H1 (cell line): ENCODE measurements at regions not wholly inside any gene's neighbourhood (a gene's known extent, or its start where the extent isn't known, plus 50 kb on each side); places are given as distances from the start of the nearest gene placed in this dataset.

Experiments
- CTCF ChIA-PET: fragments of 300-600 bp; sonication (Branson Sonifier 250); formaldehyde crosslinking; loops from one replicate; lab custom pipeline; 2021; ENCODE audit not compliant: partially characterized antibody; lab: Charles Lee
- POLR2A ChIA-PET: fragments of 300-600 bp; sonication (Branson Sonifier 250); formaldehyde crosslinking; loops from one replicate; lab custom pipeline; 2021; ENCODE audit warnings: inconsistent platforms; ENCODE audit not compliant: partially characterized antibody; lab: Charles Lee
- DNase-seq, 2 experiments: peaks; one replicate each; pipeline versions ENCODE4 v3.0.0 to v3.0.0-alpha.2; 2010 to 2022; ENCODE audit warnings: low spot score in 2 of 2, low read depth in 1 of 2, mixed read lengths in 1 of 2
- FAIRE-seq: peaks from 2 replicates; lab custom pipeline; 2011; peaks lifted over from hg19 to GRCh38; lab: Jason Lieb, UNC
- H2AFZ ChIP-seq: 2 replicates; pipeline ENCODE4 v1.8.1; 2012; ENCODE audit warnings: low read length, inconsistent platforms
- H2AK5ac ChIP-seq: 2 replicates; pipeline ENCODE4 v1.6.1; 2013; ENCODE audit warnings: low read depth, low read length
- H2BK120ac ChIP-seq: replicated peaks from 2 replicates; pipeline ENCODE3; 2013; ENCODE audit warnings: low read depth, low read length, inconsistent platforms
- H2BK12ac ChIP-seq: 2 replicates; pipeline ENCODE4 v1.6.1; 2013; ENCODE audit warnings: low read depth, low read length
- H2BK15ac ChIP-seq: 2 replicates; pipeline ENCODE4 v1.6.1; 2013; ENCODE audit warnings: low read length
- H2BK20ac ChIP-seq: 2 replicates; pipeline ENCODE4 v1.6.1; 2013; ENCODE audit warnings: low read length
- H2BK5ac ChIP-seq: 2 replicates; pipeline ENCODE4 v1.6.1; 2013; ENCODE audit warnings: low read depth, low read length
- H3K14ac ChIP-seq: 2 replicates; pipeline ENCODE4 v1.6.1; 2013; ENCODE audit warnings: inconsistent platforms; ENCODE audit not compliant: insufficient read length
- H3K18ac ChIP-seq: 2 replicates; pipeline ENCODE4 v1.6.1; 2013; ENCODE audit warnings: low read length; ENCODE audit errors: extremely low read depth
- H3K23ac ChIP-seq: 2 replicates; pipeline ENCODE4 v1.6.1; 2013; ENCODE audit warnings: inconsistent platforms; ENCODE audit not compliant: insufficient read length
- H3K23me2 ChIP-seq: 2 replicates; pipeline ENCODE4 v1.6.1; 2013; ENCODE audit warnings: low read depth, low read length
- H3K27ac ChIP-seq: 2 replicates; pipeline ENCODE4 v1.6.1; 2011; ENCODE audit warnings: low read depth, low read length, inconsistent platforms
- H3K27me3 ChIP-seq, 4 experiments: replicated peaks in 1 of 4; 1 replicate in 1 of 4; 2 replicates in 3 of 4; pipeline versions ENCODE4 v1.6.1 to v1.8.1; 2011 to 2013; ENCODE audit warnings: low read length in 3 of 4, mild to moderate bottlenecking in 3 of 4, inconsistent platforms in 2 of 4, mixed read lengths in 2 of 4, moderate library complexity in 1 of 4; ENCODE audit not compliant: control insufficient read depth in 3 of 4, insufficient read depth in 3 of 4; ENCODE audit errors: extremely low read depth in 1 of 4
- H3K36me3 ChIP-seq, 4 experiments: 2 replicates each; pipeline versions ENCODE4 v1.6.1 to v1.8.1; 2011 to 2013; ENCODE audit warnings: mild to moderate bottlenecking in 4 of 4, low read length in 3 of 4, moderate library complexity in 2 of 4, control low read depth in 1 of 4, inconsistent platforms in 1 of 4; ENCODE audit not compliant: insufficient read depth in 4 of 4, control insufficient read depth in 2 of 4
- H3K4ac ChIP-seq: replicated peaks from 2 replicates; pipeline ENCODE3; 2013; ENCODE audit warnings: low read length, low read depth, mixed read lengths, inconsistent platforms; ENCODE audit not compliant: insufficient read length
- H3K4me1 ChIP-seq, 4 experiments: replicated peaks in 1 of 4; 1 replicate in 1 of 4; 2 replicates in 3 of 4; pipeline versions ENCODE4 v1.6.1 to v1.8.1; 2011 to 2013; ENCODE audit warnings: low read length in 3 of 4, inconsistent platforms in 2 of 4, mixed read lengths in 1 of 4; ENCODE audit not compliant: insufficient read depth in 4 of 4, control insufficient read depth in 3 of 4
- H3K4me2 ChIP-seq, 2 experiments: 2 replicates each; pipeline versions ENCODE4 v1.6.1 to v1.8.1; 2011 to 2013; ENCODE audit warnings: low read depth in 2 of 2, low read length in 2 of 2, control low read depth in 1 of 2, inconsistent platforms in 1 of 2, mild to moderate bottlenecking in 1 of 2; ENCODE audit not compliant: insufficient read depth in 1 of 2
- H3K4me3 ChIP-seq, 4 experiments: fragments of 200-600, 300-600 bp in 1 of 4; sonication (generic), shearing (Covaris generic), sonication (Bioruptor Twin) in 1 of 4; 2 replicates each; pipeline versions ENCODE4 v1.5.1 to v1.8.1; 2011 to 2016; ENCODE audit warnings: low read length in 4 of 4, low read depth in 3 of 4, control low read depth in 2 of 4, inconsistent platforms in 2 of 4, mild to moderate bottlenecking in 2 of 4, mixed read lengths in 1 of 4, moderate library complexity in 1 of 4; ENCODE audit not compliant: insufficient read depth in 2 of 4; ENCODE audit errors: extremely low read depth in 1 of 4
- H3K56ac ChIP-seq: replicated peaks from 2 replicates; pipeline ENCODE3; 2013; ENCODE audit warnings: low read depth, mild to moderate bottlenecking, mixed read lengths, low read length, inconsistent platforms; ENCODE audit not compliant: insufficient read length
- H3K79me1 ChIP-seq: 2 replicates; pipeline ENCODE4 v1.6.1; 2013; ENCODE audit warnings: low read depth, low read length, control low read depth
- H3K79me2 ChIP-seq, 2 experiments: 2 replicates each; pipeline versions ENCODE4 v1.6.1 to v1.8.1; 2012 to 2013; ENCODE audit warnings: low read length in 2 of 2, mild to moderate bottlenecking in 2 of 2, inconsistent platforms in 1 of 2; ENCODE audit not compliant: insufficient read depth in 2 of 2, control insufficient read depth in 1 of 2
- H3K9ac ChIP-seq, 4 experiments: replicated peaks in 1 of 4; 1 replicate in 1 of 4; 2 replicates in 3 of 4; pipeline versions ENCODE4 v1.6.1 to v1.8.1; 2011 to 2013; ENCODE audit warnings: low read depth in 3 of 4, low read length in 3 of 4, control low read depth in 2 of 4, mild to moderate bottlenecking in 2 of 4, moderate library complexity in 2 of 4, inconsistent platforms in 1 of 4; ENCODE audit errors: extremely low read depth in 1 of 4
- H3K9me3 ChIP-seq, 2 experiments: 2 replicates each; pipeline versions ENCODE4 v1.6.1 to v1.8.1; 2012 to 2013; ENCODE audit warnings: mild to moderate bottlenecking in 2 of 2, moderate library complexity in 2 of 2, control low read depth in 1 of 2, inconsistent platforms in 1 of 2, low read depth in 1 of 2, low read length in 1 of 2, mixed read lengths in 1 of 2; ENCODE audit not compliant: insufficient read depth in 2 of 2
- H4K20me1 ChIP-seq, 2 experiments: replicated peaks in 1 of 2; 2 replicates each; pipeline versions ENCODE3 to v1.8.1; 2011 to 2013; ENCODE audit warnings: inconsistent platforms in 2 of 2, low read length in 2 of 2, mild to moderate bottlenecking in 1 of 2; ENCODE audit not compliant: insufficient read depth in 2 of 2, control insufficient read depth in 1 of 2
- H4K5ac ChIP-seq: 2 replicates; pipeline ENCODE4 v1.6.1; 2013; ENCODE audit warnings: low read length, low read depth, mixed read lengths, inconsistent platforms; ENCODE audit not compliant: insufficient read length
- H4K8ac ChIP-seq: 2 replicates; pipeline ENCODE4 v1.8.0; 2013; ENCODE audit warnings: mild to moderate bottlenecking, moderate library complexity, low read length, inconsistent platforms; ENCODE audit not compliant: insufficient read depth; ENCODE audit errors: extremely low read depth
- H4K91ac ChIP-seq: replicated peaks from 2 replicates; pipeline ENCODE3; 2013; ENCODE audit warnings: low read length, mixed read lengths, inconsistent platforms; ENCODE audit not compliant: insufficient read length
- BACH1 ChIP-seq: IDR thresholded peaks from 2 replicates; pipeline ENCODE4 v1.6.1; 2012; ENCODE audit warnings: low read length, improper control_type of control experiment
- BCL11A ChIP-seq, 2 experiments: IDR thresholded peaks; one replicate each; pipeline ENCODE4 v1.6.1; 2011; ENCODE audit warnings: low read depth in 2 of 2, low read length in 2 of 2, mild to moderate bottlenecking in 2 of 2
- CBX5 ChIP-seq: fragments of 300-800, 300-1000 bp; sonication (generic); IDR thresholded peaks from 2 replicates; pipeline ENCODE4 v1.7.1; 2016; ENCODE audit warnings: antibody characterized with exemption, low read length, low read depth
- CBX8 ChIP-seq: fragments of 300-800, 300-1000 bp; sonication (generic); IDR thresholded peaks from 2 replicates; pipeline ENCODE4 v1.7.1; 2016; ENCODE audit warnings: low read depth, low read length, borderline replicate concordance
- EGR1 ChIP-seq: IDR thresholded peaks from 2 replicates; pipeline ENCODE4 v1.6.1; 2011; ENCODE audit warnings: low read depth, low read length, borderline replicate concordance
- FOSL1 ChIP-seq: IDR thresholded peaks from 2 replicates; pipeline ENCODE4 v1.6.1; 2011; ENCODE audit warnings: mild to moderate bottlenecking, low read depth, low read length, moderate library complexity; ENCODE audit not compliant: insufficient read depth
- HDAC2 ChIP-seq, 2 experiments: fragments of 300-600 bp in 1 of 2; sonication (generic) in 1 of 2; IDR thresholded peaks; 2 replicates each; pipeline ENCODE4 v1.6.1; 2011 to 2012; ENCODE audit warnings: low read depth in 2 of 2, low read length in 2 of 2, mild to moderate bottlenecking in 2 of 2, moderate library complexity in 2 of 2, borderline replicate concordance in 1 of 2, inconsistent platforms in 1 of 2
- JUND ChIP-seq: IDR thresholded peaks from 2 replicates; pipeline ENCODE4 v1.6.1; 2011; ENCODE audit warnings: mild to moderate bottlenecking, improper control_type of control experiment, low read length
- KDM1A ChIP-seq: fragments of 200-600, 300-600 bp; sonication (generic); IDR thresholded peaks from 2 replicates; pipeline ENCODE4 v1.7.1; 2016; ENCODE audit warnings: mild to moderate bottlenecking, low read length, borderline replicate concordance
- RNF2 ChIP-seq: fragments of 200-900, 300-1000 bp; sonication (generic); IDR thresholded peaks from 2 replicates; pipeline ENCODE4 v1.7.1; 2016; ENCODE audit warnings: borderline replicate concordance, low read depth, mild to moderate bottlenecking, antibody characterized with exemption, low read length; ENCODE audit not compliant: poor library complexity, severe bottlenecking; ENCODE audit errors: missing control alignments
- SIN3A ChIP-seq, 2 experiments: IDR thresholded peaks in 1 of 2; conservative IDR thresholded peaks in 1 of 2; 2 replicates each; pipeline ENCODE4 v1.6.1; 2011 to 2012; ENCODE audit warnings: low read length in 2 of 2, improper control_type of control experiment in 1 of 2, low read depth in 1 of 2, mild to moderate bottlenecking in 1 of 2
- SP1 ChIP-seq: IDR thresholded peaks from 2 replicates; pipeline ENCODE4 v1.6.1; 2011; ENCODE audit warnings: low read depth, low read length
- SP2 ChIP-seq: IDR thresholded peaks from 2 replicates; pipeline ENCODE4 v1.6.1; 2012; ENCODE audit warnings: mild to moderate bottlenecking, low read length, inconsistent platforms
- SP4 ChIP-seq: IDR thresholded peaks from 2 replicates; pipeline ENCODE4 v1.6.1; 2012; ENCODE audit warnings: low read length, inconsistent platforms
- WGBS, 2 experiments: shearing (Covaris generic) in 1 of 2; methylation state at CpG; one replicate each; pipeline versions ENCODE4 v1.1.6 to v1.1.7; 2013 to 2015; ENCODE audit warnings: low lambda C conversion rate in 2 of 2, mixed read lengths in 2 of 2, inconsistent platforms in 1 of 2, low coverage in 1 of 2, missing lambda C conversion rate in 1 of 2; ENCODE audit not compliant: insufficient replicate concordance in 2 of 2, insufficient coverage in 1 of 2, insufficient read length in 1 of 2; ENCODE audit errors: extremely low coverage in 1 of 2, missing lambda C conversion rate in 1 of 2; 5-methylcytosine and 5-hydroxymethylcytosine counted together

GRCh38 chr3:152938974-152939636 is 104.2 kb downstream of the P2RY1 start:
- Histone ChIP-seq H3K79me1 (no peaks in the 10 kb centered on the region), H3K18ac (no peak overlapping the region), H4K91ac (no peak overlapping the region), H2BK12ac (no peak overlapping the region), H2AK5ac (no peak overlapping the region), H3K4me2 (no peak overlapping the region), H4K5ac (no peak overlapping the region), H4K8ac (no peak overlapping the region), H2BK120ac (no peak overlapping the region), H2BK20ac (no peak overlapping the region), H3K4me1 (no peaks in the 10 kb centered on the region), H3K23me2 (no peaks in the 10 kb centered on the region; the same call in 1 of the 2 replicates), H3K9me3 (no peaks in the 10 kb centered on the region), H3K27ac (no peak overlapping the region), H3K36me3 (no peaks in the 10 kb centered on the region), H3K4me3 (no peak overlapping the region), H2BK5ac (no peak overlapping the region), H3K79me2 (no peaks in the 10 kb centered on the region), H2BK15ac (no peak overlapping the region), H3K9ac (no peak overlapping the region), H3K4ac (no peak overlapping the region), H3K27me3 (no peaks in the 10 kb centered on the region), H2AFZ (no peak overlapping the region), H4K20me1 (no peaks in the 10 kb centered on the region), H3K56ac (no peak overlapping the region), H3K23ac (no peak overlapping the region), H3K14ac (no peak overlapping the region)
- 83% methylated on average over 1 of the region's 1 CpG; no CpG with 5 or more reads in 1 of the 2 experiments for WGBS, 2 experiments
- ChIA-PET CTCF (interaction anchor here (0.6 to 1.3 kb wide), 3 partner anchors 10 to 421 kb away, joined by 3 to 5 read pairs (median 4); no protein-coding TSS in a partner anchor), POLR2A (no interaction called here)
- no peak for FAIRE-seq
- DNase-seq, result no peak
- TF ChIP-seq SIN3A (conservative IDR thresholded peaks at IDR 0.05 in 1 of 2, IDR thresholded peaks at IDR 0.05 in 1 of 2; ENCODE audit: low read depth in 1 of 2, low read length in 2 of 2) (no peak), KDM1A (no peak), FOSL1 (no peak), SP2 (no peak), BCL11A (IDR thresholded peaks at IDR 0.05; ENCODE audit: low read depth in 2 of 2, low read length in 2 of 2) (no peak), SP1 (no peak), EGR1 (no peak), CBX8 (no peak), HDAC2 (IDR thresholded peaks at IDR 0.05; ENCODE audit: borderline replicate concordance in 1 of 2, low read depth in 2 of 2, low read length in 2 of 2) (no peak), JUND (no peak), RNF2 (no peak), CBX5 (no peak), SP4 (no peak), BACH1 (no peak)
